KG1 (cell line): ENCODE measurements at regions not wholly inside any gene's neighbourhood (a gene's known extent, or its start where the extent isn't known, plus 50 kb on each side); places are given as distances from the start of the nearest gene placed in this dataset.

Experiments
- DNase-seq: peaks from one replicate; lab custom pipeline; 2025; lab: John Stamatoyannopoulos, UW

GRCh38 chr16:51773071-51773890, 622.2 kb upstream of the SALL1 start:
- no peak for DNase-seq

DNA sequence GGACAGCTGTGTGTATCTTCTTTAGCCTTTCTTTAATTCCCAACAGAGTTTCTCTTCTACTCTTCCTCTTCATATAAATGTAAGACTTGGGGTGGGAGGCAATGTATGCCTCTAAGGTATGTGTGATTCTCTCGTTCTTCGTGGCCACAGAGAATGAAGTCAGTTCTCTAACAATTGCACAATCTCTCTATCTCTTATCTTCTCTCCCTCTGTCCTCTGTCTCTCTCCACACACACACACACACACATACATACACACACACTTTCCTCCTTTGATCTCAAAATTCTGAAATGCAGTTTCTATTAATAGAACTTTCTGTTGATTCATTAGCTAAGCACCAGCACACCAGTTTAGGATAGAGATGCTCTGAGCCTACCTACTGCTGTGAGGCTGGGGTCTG, 615.7 kb upstream of the SALL1 start:
- DNase-seq, result no peak

GRCh38 chr16:51763072-51763661, 612.1 kb upstream of the SALL1 start:
- DNase-seq, result no peak

GRCh38 chr16:51762081-51762996, 611.3 kb upstream of the SALL1 start:
- DNase-seq, result peak; percentile 57

DNA sequence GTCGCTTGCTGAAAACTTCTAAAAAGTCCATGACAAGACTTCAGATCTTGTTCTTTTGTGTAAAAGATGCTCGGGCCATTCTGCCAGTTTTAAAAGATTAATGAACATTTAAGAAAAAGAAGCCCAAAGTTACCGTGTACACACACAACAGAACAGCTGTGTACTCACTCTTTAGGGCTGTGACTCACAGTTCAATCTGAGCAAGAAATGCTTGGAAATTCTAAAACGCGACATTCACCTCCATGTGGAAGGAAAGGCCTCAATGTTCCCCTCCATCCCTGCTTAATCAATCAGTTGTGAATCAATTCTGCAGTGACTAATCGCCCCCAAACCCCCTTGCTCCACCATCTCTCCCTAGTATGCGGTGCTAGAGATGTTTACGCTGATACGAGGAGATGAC, 609.9 kb upstream of the SALL1 start:
- no peak for DNase-seq

DNA sequence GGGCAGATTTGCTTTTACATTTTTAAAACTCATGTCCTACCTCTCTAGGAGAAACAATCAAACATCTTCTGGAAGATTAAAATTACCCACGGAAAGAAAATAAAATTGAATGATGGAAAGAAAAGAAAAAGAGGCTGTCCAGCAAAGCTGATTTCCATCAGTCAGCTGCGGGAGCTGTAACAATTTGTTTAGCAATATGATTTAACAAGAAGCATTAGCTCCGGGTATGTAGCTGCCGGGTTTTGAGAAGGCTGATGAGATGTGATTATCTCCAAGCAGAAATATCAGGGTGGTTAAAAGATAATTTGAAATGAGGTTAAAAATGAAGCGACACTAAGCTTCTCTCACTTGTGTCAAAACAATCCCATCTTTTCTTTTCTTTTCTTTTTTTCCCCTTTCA, 608.9 kb upstream of the SALL1 start:
- no peak for DNase-seq

- DNase-seq, result no peak
Measured at GRCh38 chr16:51759329-51759728, 608.3 kb upstream of the SALL1 start.

GRCh38 chr16:51757921-51758479, 606.9 kb upstream of the SALL1 start:
- DNase-seq, result no peak

- DNase-seq, result no peak
Measured at GRCh38 chr16:51757505-51757904, 606.4 kb upstream of the SALL1 start.

GRCh38 chr16:51757124-51757470, 606.0 kb upstream of the SALL1 start:
- DNase-seq, result no peak

DNA sequence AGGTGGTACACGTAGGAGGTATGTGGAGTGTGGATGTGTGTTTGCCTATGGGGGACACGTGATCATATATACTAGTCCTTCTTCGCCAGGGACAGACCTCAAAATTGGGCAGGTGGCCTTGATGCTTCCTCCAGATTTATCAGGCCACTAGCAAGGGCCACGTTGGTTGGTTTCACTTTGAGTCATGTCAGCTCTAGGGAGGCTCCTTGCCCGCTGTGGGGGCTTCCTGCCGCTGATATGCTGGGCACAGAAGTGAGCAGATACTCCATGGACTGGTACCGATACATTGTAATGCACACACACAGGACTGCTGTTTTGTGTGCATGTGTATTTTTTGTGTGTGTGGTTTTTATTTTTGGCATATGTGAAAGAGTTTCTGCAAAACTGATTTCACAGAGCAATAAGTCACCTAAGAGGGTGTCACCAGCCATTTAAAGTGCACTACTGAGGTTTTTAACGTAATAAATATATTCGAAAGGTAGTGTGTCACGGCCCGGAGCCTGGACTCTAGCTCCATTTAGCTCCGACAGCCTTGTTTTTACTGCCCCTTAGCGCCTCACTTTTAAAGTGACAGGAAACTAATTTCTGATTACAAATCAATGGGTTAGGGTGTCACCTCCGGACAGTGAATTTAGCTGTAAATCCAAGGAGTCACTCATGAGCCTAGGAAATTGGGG, 605.5 kb upstream of the SALL1 start:
- no peak for DNase-seq

DNA sequence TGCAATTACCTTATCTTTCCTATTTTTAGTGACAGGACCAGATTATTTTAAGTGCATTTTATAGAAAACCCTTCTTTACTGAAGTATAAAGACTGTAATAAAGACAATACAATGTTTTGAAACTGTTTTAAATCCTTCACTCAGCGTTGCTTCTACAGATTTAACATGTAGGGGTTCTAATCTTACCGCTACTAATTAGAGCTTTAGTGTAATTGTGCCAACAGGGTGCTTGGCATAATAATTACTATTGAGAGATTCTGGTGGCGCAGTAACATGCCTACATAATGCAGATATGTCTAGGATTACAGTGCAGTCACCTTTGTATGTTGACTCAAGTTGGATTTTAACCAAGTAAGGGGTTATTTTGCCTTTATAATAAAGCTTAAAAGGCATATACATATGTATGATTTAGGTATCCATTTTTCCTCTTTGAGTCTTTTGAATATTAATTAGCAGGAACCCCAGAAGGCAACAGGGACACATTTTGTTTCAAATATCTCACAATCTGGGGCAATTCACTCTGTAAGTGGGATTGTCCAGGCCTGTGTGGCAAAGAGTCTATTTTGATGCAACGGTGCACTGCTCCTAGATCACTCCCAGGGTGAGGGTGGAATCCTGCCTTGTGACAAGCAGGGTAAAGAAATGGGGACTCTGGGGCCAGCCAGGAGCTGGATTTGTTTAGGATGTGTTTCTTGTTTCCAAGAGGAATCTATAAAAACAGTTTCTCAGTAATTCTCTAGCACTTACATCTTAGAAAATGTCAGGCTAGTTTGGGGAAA, 604.7 kb upstream of the SALL1 start:
- DNase-seq, result no peak

- no peak for DNase-seq
Measured at GRCh38 chr16:51755039-51755501, 604.0 kb upstream of the SALL1 start.

DNA sequence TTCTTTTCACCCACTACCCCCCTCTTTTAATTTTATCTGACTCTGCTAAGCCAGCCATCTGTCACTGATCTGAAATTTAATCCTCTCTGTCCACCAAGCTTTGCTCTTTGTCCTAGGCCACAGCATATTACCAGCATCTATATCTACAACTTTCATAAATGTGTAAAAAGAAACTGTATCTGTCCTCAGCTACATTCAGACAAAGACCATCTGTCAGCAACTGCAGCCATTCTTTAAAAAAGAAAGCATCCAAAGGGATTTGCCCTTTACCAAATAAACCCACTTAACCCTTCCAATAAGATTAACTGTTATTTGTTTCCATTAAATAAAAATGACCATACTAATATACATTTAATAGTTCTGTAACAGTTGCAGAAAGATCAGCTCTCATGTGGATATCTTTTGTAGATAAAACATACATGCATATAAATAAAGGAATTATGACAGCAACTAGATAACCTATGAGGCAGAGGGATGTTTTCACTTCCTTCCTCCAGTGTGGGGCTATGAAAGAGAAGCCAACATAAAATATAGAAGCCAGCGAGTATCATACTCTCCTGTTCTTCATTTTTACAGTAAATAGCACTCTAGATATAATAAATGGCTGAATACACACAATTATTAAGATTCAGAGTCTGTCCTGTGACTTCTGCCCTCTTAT, 602.5 kb upstream of the SALL1 start:
- DNase-seq, result no peak

GRCh38 chr16:51752438-51752995, 601.4 kb upstream of the SALL1 start:
- DNase-seq, result no peak

DNA sequence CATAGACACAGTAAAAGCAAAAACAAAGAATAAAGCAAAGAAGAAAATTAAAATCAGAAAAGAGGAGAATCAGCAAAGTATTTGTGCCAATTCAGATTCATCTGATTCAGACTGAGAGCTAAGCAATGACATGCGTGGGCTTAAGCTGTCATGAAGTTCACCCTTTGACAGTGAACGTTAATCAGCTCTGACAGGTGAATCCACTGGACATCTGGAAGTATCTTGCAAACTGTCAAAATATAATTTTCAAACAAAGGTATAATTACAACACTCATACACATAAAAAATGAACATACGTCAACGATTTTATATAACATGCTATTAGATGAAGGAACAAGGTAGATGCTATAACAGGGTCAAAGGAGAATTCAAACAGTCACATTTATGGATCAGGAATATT, 596.3 kb upstream of the SALL1 start:
- no peak for DNase-seq

DNA sequence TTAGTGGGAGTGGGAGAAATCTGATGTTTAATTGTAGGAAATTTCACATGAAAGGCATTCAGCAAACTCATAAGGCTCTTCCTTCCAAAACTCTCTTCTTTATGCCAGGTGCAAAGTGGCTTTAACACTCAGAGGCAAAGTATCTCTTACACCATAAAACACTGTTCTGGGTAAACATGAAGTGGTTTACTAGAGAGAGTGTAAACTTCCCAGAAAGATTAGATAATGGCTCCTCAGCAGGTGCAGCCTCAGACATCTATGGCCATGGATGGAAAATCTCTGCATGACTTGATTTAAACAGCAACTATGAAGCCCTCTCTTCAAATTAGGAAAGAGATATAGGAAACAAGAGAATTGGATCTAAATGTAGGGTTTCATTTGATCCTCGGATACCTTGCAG, 583.1 kb upstream of the SALL1 start:
- DNase-seq, result no peak

GRCh38 chr16:51733181-51733580, 582.1 kb upstream of the SALL1 start:
- DNase-seq, result no peak

DNA sequence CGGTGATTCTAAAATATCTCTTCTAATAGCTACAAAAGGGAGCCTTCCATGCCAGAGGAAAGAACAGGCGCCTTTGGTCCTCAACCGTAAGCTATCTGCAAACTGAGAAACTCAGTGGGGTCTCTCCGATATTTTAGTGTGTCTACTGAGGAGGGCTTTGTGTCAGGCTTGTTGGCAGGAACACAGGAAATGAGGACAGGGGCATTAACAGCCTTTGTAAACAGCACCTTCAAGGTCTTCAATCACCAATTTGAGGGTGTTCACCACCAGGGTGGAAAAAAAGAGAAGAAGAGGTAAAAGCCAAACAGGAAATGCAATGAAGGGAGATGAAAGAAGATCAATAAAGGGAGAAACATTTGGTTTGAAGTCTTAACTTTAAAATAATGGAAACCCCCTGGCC, 580.1 kb upstream of the SALL1 start:
- DNase-seq, result no peak

DNA sequence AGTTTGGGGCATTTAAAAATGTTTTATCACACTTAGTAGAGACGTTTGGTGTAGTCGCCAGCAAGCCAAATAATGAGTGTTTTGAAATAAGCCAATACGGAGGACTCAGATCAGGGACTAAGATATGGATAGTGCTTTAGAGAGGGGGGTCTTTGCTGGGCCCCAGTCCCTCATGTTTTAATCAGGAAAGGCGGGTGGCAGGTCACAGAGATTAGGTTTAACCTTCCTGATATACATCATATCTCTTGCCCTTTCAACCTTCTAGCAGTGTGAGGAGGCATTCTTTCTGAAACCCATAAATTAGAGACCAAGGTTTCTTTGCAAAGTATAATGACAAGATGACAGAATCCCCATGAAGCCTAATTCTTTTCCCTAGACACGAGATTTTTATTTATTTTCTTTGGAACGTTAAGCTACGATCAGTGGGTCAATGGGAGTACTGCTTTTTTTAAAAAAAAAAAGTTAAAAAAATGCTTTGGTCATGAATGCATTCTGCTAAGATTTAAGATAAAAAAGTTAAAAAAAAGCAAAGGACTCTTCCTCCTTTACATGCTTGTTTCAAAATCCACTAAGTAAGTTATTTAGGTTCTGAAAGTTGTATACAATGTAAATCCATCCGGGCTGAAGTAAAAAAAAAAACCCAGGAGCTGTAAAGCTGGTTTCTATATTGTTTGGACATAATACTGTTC, 572.1 kb upstream of the SALL1 start:
- DNase-seq, result no peak
